ENCODE measurements at regions not wholly inside any gene's neighbourhood (a gene's known extent, or its start where the extent isn't known, plus 50 kb on each side); places are given as distances from the start of the nearest gene placed in this dataset.

DNA sequence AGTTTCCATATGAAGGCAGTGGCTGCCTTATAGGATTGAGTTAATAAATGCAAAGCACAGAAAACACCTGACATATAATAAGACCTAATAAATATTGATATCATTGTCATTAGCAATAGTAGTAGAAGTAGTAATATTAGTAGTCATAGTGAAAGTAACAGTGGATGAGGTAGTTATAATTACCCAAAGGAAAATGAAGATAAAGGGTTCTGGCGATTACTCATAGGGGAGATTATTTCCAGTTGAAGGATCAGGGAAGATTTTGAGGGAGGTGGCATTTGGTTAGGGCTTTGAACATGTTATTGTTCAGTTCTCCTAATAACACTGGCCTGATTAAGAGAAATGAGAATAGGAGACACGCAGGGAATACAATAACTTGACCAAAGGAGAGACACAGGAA is 131.9 kb upstream of the GPRIN3 start:
- no peak for TF ChIP-seq CTCF (IDR thresholded peaks at IDR 0.05)
- TF ChIP-seq POLR2A (IDR thresholded peaks at IDR 0.05), result no peak
- TF ChIP-seq EP300 (IDR thresholded peaks at IDR 0.05), result no peak
